Uterus (tissue), 3 donors: ENCODE measurements at regions not wholly inside any gene's neighbourhood (a gene's known extent, or its start where the extent isn't known, plus 50 kb on each side); places are given as distances from the start of the nearest gene placed in this dataset.

Source experiments
- DNase-seq, 2 donors: peaks; one replicate each; pipeline ENCODE4 v3.0.0-alpha.2; 2019 to 2020
- H3K27ac ChIP-seq, 2 donors: fragments of 200-600 bp; sonication (generic); 1 replicate in 1 of 2; 2 replicates in 1 of 2; pipeline ENCODE4 v1.5.1; 2016 to 2018
- H3K27me3 ChIP-seq, 2 donors: fragments of 200-600 bp; sonication (generic); one replicate each; pipeline ENCODE4 v1.5.1; 2018 to 2019; ENCODE audit warnings: control low read depth in 1 of 2
- H3K36me3 ChIP-seq, 2 donors: fragments of 200-600 bp; sonication (generic); one replicate each; pipeline ENCODE4 v1.5.1; 2019; ENCODE audit warnings: control low read depth in 1 of 2
- H3K4me1 ChIP-seq, 2 donors: fragments of 200-600 bp; sonication (generic); one replicate each; pipeline ENCODE4 v1.5.1; 2018 to 2019; ENCODE audit warnings: control low read depth in 1 of 2
- H3K4me3 ChIP-seq, 2 donors: fragments of 200-600 bp; sonication (generic); 1 replicate in 1 of 2; 2 replicates in 1 of 2; pipeline ENCODE4 v1.5.1; 2018 to 2019; ENCODE audit warnings: mild to moderate bottlenecking in 1 of 2
- H3K9me3 ChIP-seq, 2 donors: fragments of 200-600 bp; sonication (generic); one replicate each; pipeline ENCODE4 v1.5.1; 2019; ENCODE audit warnings: control low read depth in 1 of 2
- CTCF ChIP-seq, 4 experiments: fragments of 200-600 bp in 2 of 4; fragments of 450-650 bp in 2 of 4; sonication (generic) in 2 of 4; IDR thresholded peaks; one replicate each; pipeline ENCODE4 v1.5.1; 2016 to 2019; ENCODE audit warnings: antibody characterized with exemption in 4 of 4, mild to moderate bottlenecking in 2 of 4, moderate library complexity in 1 of 4
- POLR2A ChIP-seq, 2 donors: fragments of 450-650 bp; IDR thresholded peaks; one replicate each; pipeline ENCODE4 v1.6.1; 2016; ENCODE audit warnings: antibody characterized with exemption in 2 of 2, mild to moderate bottlenecking in 1 of 2, moderate library complexity in 1 of 2
- intact Hi-C: fragments of 100-400 bp; cut with DNase I; formaldehyde crosslinking; loops from one replicate; pipeline ENCODE4 v1.15.1; 2023; ENCODE audit warnings: low total_unique reads
- donor health status: DM: yes; HTN: yes; CAD: no.

GRCh38 chr5:17149786-17150185 is 67.6 kb upstream of the BASP1 start:
- H3K27me3 ChIP-seq, result no peaks in the 10 kb centered on the region
- no peaks in the 10 kb centered on the region for H3K9me3 ChIP-seq
- TF ChIP-seq CTCF (IDR thresholded peaks at IDR 0.05) (no peak), POLR2A (IDR thresholded peaks at IDR 0.05) (no peak)
- H3K4me3 ChIP-seq, result no peak overlapping the region
- no peak for DNase-seq
- no peaks in the 10 kb centered on the region for H3K36me3 ChIP-seq
- H3K4me1 ChIP-seq, result no peaks in the 10 kb centered on the region
- intact Hi-C loops, result no loop called here
- H3K27ac ChIP-seq, result no peak overlapping the region

- intact Hi-C loops, result no loop called here
- no peaks in the 10 kb centered on the region for H3K9me3 ChIP-seq
- TF ChIP-seq CTCF (IDR thresholded peaks at IDR 0.05) (no peak), POLR2A (IDR thresholded peaks at IDR 0.05) (no peak)
- no peak for DNase-seq
- H3K27ac ChIP-seq, result no peak overlapping the region
- no peaks in the 10 kb centered on the region for H3K4me1 ChIP-seq
- H3K36me3 ChIP-seq, result no peaks in the 10 kb centered on the region
- no peak overlapping the region for H3K4me3 ChIP-seq
- H3K27me3 ChIP-seq, result no peaks in the 10 kb centered on the region
Observed at GRCh38 chr5:17150531-17150930, 66.9 kb upstream of the BASP1 start.

- intact Hi-C loops, result no loop called here
- no peak for DNase-seq
- no peak overlapping the region for H3K4me3 ChIP-seq
- no peak overlapping the region for H3K27ac ChIP-seq
- H3K27me3 ChIP-seq, result no peaks in the 10 kb centered on the region
- no peaks in the 10 kb centered on the region for H3K36me3 ChIP-seq
- H3K9me3 ChIP-seq, result no peaks in the 10 kb centered on the region
- no peaks in the 10 kb centered on the region for H3K4me1 ChIP-seq
- TF ChIP-seq CTCF (IDR thresholded peaks at IDR 0.05) (no peak), POLR2A (IDR thresholded peaks at IDR 0.05) (no peak)
Observed at GRCh38 chr5:17151686-17152085, 65.7 kb upstream of the BASP1 start.

GRCh38 chr5:17154211-17154996 is 63.0 kb upstream of the BASP1 start:
- Histone ChIP-seq H3K36me3 (no peaks in the 10 kb centered on the region), H3K9me3 (no peaks in the 10 kb centered on the region), H3K27me3 (no peaks in the 10 kb centered on the region), H3K4me3 (no peak overlapping the region), H3K4me1 (no peaks in the 10 kb centered on the region), H3K27ac (no peak overlapping the region)
- intact Hi-C loops, result no loop called here
- TF ChIP-seq CTCF (IDR thresholded peaks at IDR 0.05) (no peak), POLR2A (IDR thresholded peaks at IDR 0.05) (no peak)
- no peak for DNase-seq

GRCh38 chr5:17156463-17156862 is 61.0 kb upstream of the BASP1 start:
- Histone ChIP-seq H3K27ac (no peak overlapping the region), H3K4me3 (no peak overlapping the region), H3K9me3 (no peaks in the 10 kb centered on the region), H3K4me1 (no peaks in the 10 kb centered on the region), H3K36me3 (no peaks in the 10 kb centered on the region), H3K27me3 (no peaks in the 10 kb centered on the region)
- TF ChIP-seq CTCF (IDR thresholded peaks at IDR 0.05) (no peak), POLR2A (IDR thresholded peaks at IDR 0.05) (no peak)
- intact Hi-C loops, result no loop called here
- DNase-seq, result no peak
